Panc1 (cell line): ENCODE measurements at regions not wholly inside any gene's neighbourhood (a gene's known extent, or its start where the extent isn't known, plus 50 kb on each side); places are given as distances from the start of the nearest gene placed in this dataset.

ENCODE experiments used
- ATAC-seq: fragments of 200-7000 bp; cut with Tn5 transposase; 2 replicates; pipeline ENCODE4 v1.9.1; 2020; ENCODE audit warnings: mild to moderate bottlenecking, moderate library complexity
- BruUV-seq: library from RNA; stranded (reverse); fragments of 400-500 nt; replicated peaks from 2 replicates; lab custom pipeline; 2021; lab: Mats Ljungman, UMichigan
- CTCF ChIA-PET: fragments of 300-600 bp; sonication (Branson Sonifier 250); formaldehyde crosslinking; loops from one replicate; lab custom pipeline; 2022; ENCODE audit warnings: antibody characterized with exemption; lab: Charles Lee
- POLR2A ChIA-PET: fragments of 300-600 bp; sonication (Branson Sonifier 250); formaldehyde crosslinking; loops from one replicate; lab custom pipeline; 2022; ENCODE audit warnings: antibody characterized with exemption; lab: Charles Lee
- DNase-seq: peaks from one replicate; pipeline ENCODE4 v3.0.0-alpha.2; 2010; ENCODE audit warnings: low read depth, low spot score
- H3K27ac ChIP-seq: 2 replicates; pipeline ENCODE4 v1.5.1; 2011; ENCODE audit warnings: mild to moderate bottlenecking, low read length, inconsistent platforms
- H3K27me3 ChIP-seq: fragments of 200-500 bp; sonication (Bioruptor generic); 2 replicates; pipeline ENCODE4 v1.6.0; 2014; ENCODE audit warnings: low read length, inconsistent platforms; ENCODE audit not compliant: control insufficient read depth, insufficient read depth
- H3K36me3 ChIP-seq: fragments of 200-500 bp; sonication (Bioruptor generic); 2 replicates; pipeline ENCODE4 v1.5.1; 2014; ENCODE audit warnings: inconsistent platforms, mild to moderate bottlenecking, low read length, moderate library complexity; ENCODE audit not compliant: control insufficient read depth, insufficient read depth
- H3K4me1 ChIP-seq: 2 replicates; pipeline ENCODE4 v1.5.1; 2011; ENCODE audit warnings: inconsistent platforms, mild to moderate bottlenecking, low read length, moderate library complexity; ENCODE audit not compliant: control insufficient read depth, insufficient read depth
- H3K4me3 ChIP-seq, 2 experiments: 2 replicates each; pipeline ENCODE4 v1.5.1; 2011 to 2012; ENCODE audit warnings: low read depth in 2 of 2, low read length in 2 of 2, mild to moderate bottlenecking in 2 of 2, inconsistent platforms in 1 of 2, moderate library complexity in 1 of 2
- H3K9me3 ChIP-seq: fragments of 200-500 bp; sonication (Bioruptor generic); 2 replicates; pipeline ENCODE4 v1.5.1; 2014; ENCODE audit warnings: low read depth, mild to moderate bottlenecking, inconsistent platforms, low read length, moderate library complexity; ENCODE audit not compliant: control insufficient read depth, insufficient read depth
- CTCF ChIP-seq: fragments of 450-650 bp; IDR thresholded peaks from 2 replicates; pipeline ENCODE4 v1.5.1; 2017; ENCODE audit warnings: mild to moderate bottlenecking
- POLR2AphosphoS5 ChIP-seq: IDR thresholded peaks from 2 replicates; pipeline ENCODE4 v1.6.1; 2012; ENCODE audit warnings: mild to moderate bottlenecking, low read depth, low read length, moderate library complexity
- REST ChIP-seq, 2 experiments: IDR thresholded peaks; 2 replicates each; pipeline ENCODE4 v1.6.1; 2011 to 2012; ENCODE audit warnings: low read depth in 2 of 2, control low read depth in 1 of 2, low read length in 1 of 2, mild to moderate bottlenecking in 1 of 2, moderate library complexity in 1 of 2; ENCODE audit not compliant: insufficient read depth in 1 of 2
- SIN3A ChIP-seq: IDR thresholded peaks from 2 replicates; pipeline ENCODE4 v1.6.1; 2012; ENCODE audit warnings: low read depth, mild to moderate bottlenecking, low read length, moderate library complexity, borderline replicate concordance; ENCODE audit not compliant: insufficient read depth
- TCF7L2 ChIP-seq: IDR thresholded peaks from 2 replicates; pipeline ENCODE4 v1.6.1; 2011; ENCODE audit warnings: mild to moderate bottlenecking, low read depth, low read length, inconsistent platforms
- in situ Hi-C: cut with HindIII; loops from 2 replicates; pipeline ENCODE4 v1.10.0; 2016; ENCODE audit warnings: low sequenced_read_pairs, low pct_unique_long_range_greater_than_20kb
- intact Hi-C: fragments of 100-400 bp; cut with micrococcal nuclease; formaldehyde crosslinking; loops from one replicate; pipeline ENCODE4 v1.10.0; 2022; ENCODE audit not compliant: unreplicated experiment

- in situ Hi-C loops = no loop called here
- CTCF ChIA-PET = no interaction called here
Measured at GRCh38 chr15:60162968-60163355, 158.9 kb downstream of the FOXB1 start.

GRCh38 chr15:60165111-60165510 is 161.0 kb downstream of the FOXB1 start:
- no peaks in the 10 kb centered on the region for H3K36me3 ChIP-seq
- DNase-seq = no peak
- ChIA-PET CTCF (no interaction called here), POLR2A (no interaction called here)
- no peaks in the 10 kb centered on the region for H3K9me3 ChIP-seq
- no peak for ATAC-seq
- H3K4me3 ChIP-seq = no peak overlapping the region
- no TSS peak for BruUV-seq
- intact Hi-C loops (no loop called here), in situ Hi-C loops (no loop called here)
- H3K27me3 ChIP-seq = peaks cover 4% of the 10 kb centered on the region; the same call in 1 of the 2 replicates
- no peak for TF ChIP-seq SIN3A
- TF ChIP-seq REST (IDR thresholded peaks at IDR 0.05; ENCODE audit: insufficient read depth in 1 of 2, low read depth in 2 of 2, low read length in 1 of 2) = no peak
- no peak for TF ChIP-seq CTCF
- TF ChIP-seq POLR2AphosphoS5 = no peak
- H3K4me1 ChIP-seq = no peaks in the 10 kb centered on the region
- no peak overlapping the region for H3K27ac ChIP-seq

More at GRCh38 chr15:60162968-60163355, 158.9 kb downstream of the FOXB1 start:
- ATAC-seq (no peak), DNase-seq (no peak)
- BruUV-seq = no TSS peak
- intact Hi-C loops = no loop called here
- H3K27ac ChIP-seq = no peak overlapping the region
- POLR2A ChIA-PET = no interaction called here
- no peak overlapping the region for H3K4me3 ChIP-seq
- H3K27me3 ChIP-seq = peaks cover 7% of the 10 kb centered on the region; the same call in 1 of the 2 replicates
- H3K36me3 ChIP-seq = no peaks in the 10 kb centered on the region
- no peak for TF ChIP-seq CTCF
- TF ChIP-seq SIN3A = no peak
- TF ChIP-seq TCF7L2 = no peak
- no peak for TF ChIP-seq POLR2AphosphoS5
- no peak for TF ChIP-seq REST (IDR thresholded peaks at IDR 0.05; ENCODE audit: insufficient read depth in 1 of 2, low read depth in 2 of 2, low read length in 1 of 2)
- H3K9me3 ChIP-seq = no peaks in the 10 kb centered on the region
- no peaks in the 10 kb centered on the region for H3K4me1 ChIP-seq
